KOPT-K1 (cell line): ENCODE measurements at regions not wholly inside any gene's neighbourhood (a gene's known extent, or its start where the extent isn't known, plus 50 kb on each side); places are given as distances from the start of the nearest gene placed in this dataset.
"Not testable (repeated sequence)": the region's sequence is repeated elsewhere in the genome, so short reads cannot be mapped to it uniquely, and the experiment has no call there.

Source experiments
- H3K27ac ChIP-seq: fragments of 200-600 bp; sonication (generic); 2 replicates; pipeline ENCODE4 v1.5.1; 2016; ENCODE audit warnings: antibody characterized with exemption, mild to moderate bottlenecking, low read depth, low read length; ENCODE audit not compliant: poor library complexity, severe bottlenecking
- H3K36me3 ChIP-seq: fragments of 200-600 bp; sonication (generic); 2 replicates; pipeline ENCODE4 v1.5.1; 2017; ENCODE audit warnings: antibody characterized with exemption, mild to moderate bottlenecking, low read length, moderate library complexity; ENCODE audit not compliant: insufficient read depth
- H3K9me3 ChIP-seq: fragments of 200-600 bp; sonication (generic); 2 replicates; pipeline ENCODE4 v1.5.1; 2017; ENCODE audit warnings: antibody characterized with exemption, low read length, mild to moderate bottlenecking; ENCODE audit not compliant: insufficient read depth, poor library complexity, severe bottlenecking

DNA sequence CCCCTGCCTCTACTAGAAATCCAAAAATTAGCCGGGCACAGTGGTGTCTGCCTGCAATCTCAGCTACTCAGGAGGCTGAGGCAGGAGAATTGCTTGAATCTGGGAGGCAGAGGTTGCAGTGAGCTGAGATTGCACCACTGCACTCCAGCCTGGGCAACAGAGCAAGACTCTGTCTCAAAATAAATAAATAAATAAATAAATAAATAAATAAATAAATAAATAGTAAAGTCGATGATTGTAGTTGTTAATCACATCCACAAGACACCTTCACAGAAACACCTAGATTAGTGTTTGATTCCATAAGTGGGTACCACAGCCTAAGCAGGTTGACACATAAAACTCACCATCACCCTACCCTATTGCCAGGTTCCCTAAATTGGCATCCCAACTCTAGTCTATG is 1199.0 kb downstream of the TYW1 start:
- H3K36me3 ChIP-seq, H3K27ac ChIP-seq, H3K9me3 ChIP-seq: not testable (repeated sequence)

DNA sequence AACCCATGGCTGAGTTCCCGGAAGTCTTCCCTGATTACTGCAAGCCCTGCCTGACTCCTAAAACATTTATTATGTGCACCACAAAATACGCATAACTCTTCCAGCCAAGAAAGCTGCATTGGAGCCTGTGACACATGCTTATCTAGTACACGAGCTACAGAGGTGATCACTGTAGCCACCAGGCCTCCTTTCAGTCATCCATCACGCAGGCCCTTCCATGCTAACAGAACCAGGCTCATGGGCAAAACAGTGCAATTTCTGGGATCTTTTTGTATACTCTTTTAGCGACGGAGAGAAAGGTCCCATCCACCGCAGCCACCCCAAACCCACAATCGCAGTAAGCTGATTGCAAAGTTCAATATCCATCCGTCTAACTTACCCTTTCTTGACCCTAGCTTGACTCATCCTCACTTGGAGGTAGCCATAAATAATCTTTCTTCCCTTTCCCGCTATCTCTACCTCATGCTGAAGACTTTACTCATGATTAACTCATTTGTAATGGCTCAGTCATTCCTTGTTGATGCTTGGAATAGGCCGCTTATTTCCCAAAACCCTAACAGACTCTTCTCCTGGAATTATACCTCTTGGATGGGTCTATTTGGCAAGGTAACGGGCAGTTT is 1203.5 kb downstream of the TYW1 start:
- Histone ChIP-seq H3K27ac (no peak overlapping the region), H3K9me3 (no peaks in the 10 kb centered on the region), H3K36me3 (no peaks in the 10 kb centered on the region)

DNA sequence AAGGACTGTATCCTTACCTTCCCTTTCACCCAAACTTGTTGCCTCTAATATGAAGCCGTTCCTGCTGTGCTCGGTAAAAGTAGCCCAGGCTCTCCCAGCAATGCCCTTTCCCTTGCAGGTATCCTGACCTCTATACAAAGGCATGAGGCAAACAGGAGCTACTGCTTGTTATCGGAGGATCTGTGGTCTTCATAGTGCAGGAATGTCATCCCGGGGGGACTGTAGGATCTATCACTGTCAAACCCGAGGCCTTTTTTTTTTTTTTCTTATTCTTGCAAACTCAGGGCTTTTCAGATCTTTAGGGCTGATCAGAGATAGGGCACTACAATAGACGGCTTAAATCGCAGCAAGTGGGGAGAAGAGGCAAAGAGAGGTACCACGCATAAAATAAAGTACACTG is 1206.6 kb downstream of the TYW1 start:
- Histone ChIP-seq H3K36me3 (no peaks in the 10 kb centered on the region), H3K9me3 (peaks cover 26% of the 10 kb centered on the region), H3K27ac (no peak overlapping the region)

DNA sequence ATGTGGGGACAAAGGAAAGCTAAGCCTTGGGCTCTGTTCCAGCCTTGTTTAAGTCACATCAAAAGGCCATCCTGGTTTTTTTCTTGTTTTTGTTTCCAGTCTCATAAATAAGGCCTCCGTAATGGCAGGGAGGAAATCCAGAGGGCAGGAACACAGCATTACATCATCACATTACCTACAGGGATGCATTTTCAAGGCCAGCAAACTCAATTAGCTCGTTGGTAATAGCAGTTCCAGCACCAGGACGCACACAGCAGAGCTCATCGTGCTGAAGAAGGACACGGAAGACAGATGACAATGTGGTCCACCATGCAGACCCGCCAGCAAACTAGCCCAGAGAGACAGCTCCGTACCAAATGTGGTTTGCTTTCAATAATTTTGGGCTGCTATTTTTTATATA is 1209.2 kb downstream of the TYW1 start:
- Histone ChIP-seq H3K36me3 (no peaks in the 10 kb centered on the region), H3K9me3 (peaks cover 26% of the 10 kb centered on the region), H3K27ac (no peak overlapping the region)

DNA sequence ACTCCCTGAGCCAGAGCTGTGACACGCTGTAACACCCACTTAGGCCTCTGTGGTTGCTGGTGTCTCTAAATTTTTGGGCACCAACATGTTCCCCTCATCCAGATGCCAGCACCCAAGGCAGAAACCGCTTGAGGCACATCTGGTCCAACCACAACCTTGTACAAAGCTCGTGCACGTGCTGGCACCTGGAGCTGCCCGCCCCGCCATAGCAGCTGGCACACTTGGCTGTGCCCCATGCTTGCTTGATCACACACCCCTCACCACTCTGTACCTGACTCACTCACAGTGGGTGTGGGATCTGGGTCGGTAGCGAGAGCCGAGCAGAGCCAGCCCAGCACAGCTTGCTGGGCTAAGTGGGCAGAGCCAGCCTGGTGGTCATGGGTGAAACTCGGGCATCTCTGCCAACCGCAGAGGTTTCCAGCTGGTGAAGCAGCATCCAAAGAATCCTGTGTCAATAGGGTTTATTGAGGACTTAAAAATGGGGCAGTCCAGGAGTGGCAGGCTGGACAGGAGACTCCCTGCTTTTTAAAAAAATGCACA is 1210.4 kb downstream of the TYW1 start:
- Histone ChIP-seq H3K9me3 (peaks cover 26% of the 10 kb centered on the region), H3K27ac (no peak overlapping the region), H3K36me3 (no peaks in the 10 kb centered on the region)

DNA sequence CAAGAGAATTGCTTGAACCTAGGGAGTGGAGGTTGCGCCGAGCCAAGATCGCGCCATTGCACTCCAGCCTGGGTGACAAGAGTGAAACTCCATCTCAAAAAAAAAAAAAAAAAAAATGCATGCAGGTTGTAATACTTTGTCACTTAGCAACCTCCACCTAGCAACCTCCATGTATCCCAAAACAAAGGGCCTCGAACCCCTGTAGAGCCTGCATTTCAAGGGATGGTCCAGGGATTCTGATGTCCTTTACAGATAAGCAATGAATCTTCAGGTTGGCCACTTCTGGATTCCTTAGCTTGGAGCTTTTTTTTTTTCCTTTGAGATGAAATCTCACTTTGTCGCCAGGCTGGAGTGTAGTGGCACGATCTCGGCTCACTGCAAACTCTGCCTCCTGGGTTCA is 1211.0 kb downstream of the TYW1 start:
- Histone ChIP-seq H3K36me3 (no peaks in the 10 kb centered on the region), H3K27ac (no peak overlapping the region), H3K9me3 (peaks cover 26% of the 10 kb centered on the region)

DNA sequence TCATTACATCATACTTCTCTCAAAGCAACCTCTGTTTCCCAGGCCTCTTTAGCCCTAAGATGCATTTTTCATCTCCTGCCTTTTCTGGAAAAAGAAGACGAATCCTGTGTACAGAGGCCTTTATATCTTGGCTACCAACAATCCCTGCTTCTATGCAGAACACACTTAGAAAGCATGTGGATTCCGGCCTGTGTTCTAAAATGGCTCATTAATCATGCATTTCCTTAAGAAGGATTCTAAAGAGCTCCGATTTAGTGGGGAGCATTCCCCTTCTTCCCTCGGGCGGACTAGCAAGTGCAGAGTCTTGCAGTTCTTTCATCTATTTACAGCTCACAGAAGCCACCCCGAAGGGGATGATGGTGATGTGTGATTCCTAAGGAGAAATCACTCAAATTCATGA is 1212.9 kb downstream of the TYW1 start:
- H3K9me3 ChIP-seq, result peaks cover 26% of the 10 kb centered on the region
- H3K36me3 ChIP-seq, result no peaks in the 10 kb centered on the region
- no peak overlapping the region for H3K27ac ChIP-seq

DNA sequence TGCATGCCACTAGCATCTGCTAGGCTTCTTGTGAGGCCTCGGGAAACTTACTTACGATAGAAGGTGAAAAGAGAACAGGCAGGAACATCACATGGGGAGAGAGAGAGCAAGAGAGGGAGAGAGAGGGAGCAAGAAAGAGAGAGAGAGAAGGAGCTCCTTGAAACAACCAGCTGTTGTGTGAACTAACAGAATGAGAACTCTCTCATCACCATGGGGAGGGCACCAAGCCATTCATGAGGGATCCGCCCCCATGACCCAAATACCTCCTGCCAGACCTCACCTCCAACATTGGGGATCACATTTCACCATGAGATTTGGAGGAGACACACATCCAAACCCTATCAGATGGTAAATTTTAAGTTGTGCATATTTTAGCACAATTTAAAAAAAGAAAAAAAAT is 1217.2 kb downstream of the TYW1 start:
- no peaks in the 10 kb centered on the region for H3K36me3 ChIP-seq
- H3K9me3 ChIP-seq, result no peaks in the 10 kb centered on the region
- H3K27ac ChIP-seq, result no peak overlapping the region

DNA sequence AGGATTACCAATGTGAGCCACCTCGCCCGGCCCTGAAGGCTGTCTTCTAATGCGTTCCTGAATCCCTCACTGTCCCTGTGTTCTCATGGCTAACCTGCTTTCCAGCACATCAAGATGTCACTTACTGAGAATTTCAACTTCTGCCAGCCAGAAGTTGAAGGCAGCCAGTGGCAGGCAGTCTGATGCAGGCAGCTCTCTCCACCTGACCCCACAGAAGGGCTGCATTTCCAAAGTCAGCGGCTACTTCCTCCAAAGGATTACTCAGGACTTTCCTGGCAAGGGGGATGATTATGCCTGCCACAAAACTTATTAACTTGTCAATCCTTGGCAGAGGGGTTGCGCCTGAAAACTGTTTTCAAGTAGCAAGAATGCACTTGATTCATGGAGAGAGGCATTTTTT is 1219.4 kb downstream of the TYW1 start:
- Histone ChIP-seq H3K36me3 (no peaks in the 10 kb centered on the region), H3K27ac (no peak overlapping the region)

DNA sequence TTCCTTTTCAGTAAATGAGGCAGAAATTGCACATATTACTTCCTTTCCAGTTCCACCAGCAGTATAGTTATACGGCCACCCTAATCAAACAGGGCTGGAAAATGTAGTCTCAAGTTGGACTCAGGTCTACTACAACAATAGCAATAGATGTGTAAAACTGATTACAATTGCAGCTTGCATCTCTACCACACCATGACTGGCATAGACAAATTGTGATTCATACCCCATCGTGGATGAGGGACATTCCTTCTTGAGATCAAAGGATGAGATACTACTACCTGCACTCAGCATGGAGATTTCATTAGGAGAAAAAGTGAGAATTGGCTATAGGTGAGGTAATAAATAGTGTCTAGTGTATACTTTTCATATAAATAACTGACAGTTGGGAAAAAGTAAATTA is 1220.8 kb downstream of the TYW1 start:
- Histone ChIP-seq H3K27ac (no peak overlapping the region), H3K9me3 (no peaks in the 10 kb centered on the region), H3K36me3 (no peaks in the 10 kb centered on the region)

More for the DNA sequence above, 1219.4 kb downstream of the TYW1 start:
- H3K9me3 ChIP-seq, result no peaks in the 10 kb centered on the region

DNA sequence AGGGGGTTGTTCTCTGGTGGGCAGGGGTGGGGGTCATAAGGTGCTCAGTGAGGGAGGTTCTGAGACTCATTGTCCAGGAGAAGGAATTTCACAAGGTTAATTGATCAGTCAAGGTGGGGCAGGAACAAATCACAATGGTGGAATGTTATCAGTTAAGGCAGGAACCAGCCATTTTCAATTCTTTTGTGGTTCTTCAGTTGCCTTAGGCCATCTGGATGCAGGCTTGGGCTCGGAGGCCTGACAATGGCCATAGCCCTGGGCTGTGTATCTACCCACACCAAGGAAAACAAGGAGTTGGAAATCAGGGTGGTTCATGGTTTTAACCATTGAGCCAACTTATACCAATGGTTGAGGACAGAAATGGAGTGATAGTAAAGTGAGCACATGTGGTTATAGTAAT is 1221.8 kb downstream of the TYW1 start:
- Histone ChIP-seq H3K27ac (no peak overlapping the region), H3K9me3 (no peaks in the 10 kb centered on the region), H3K36me3 (no peaks in the 10 kb centered on the region)

DNA sequence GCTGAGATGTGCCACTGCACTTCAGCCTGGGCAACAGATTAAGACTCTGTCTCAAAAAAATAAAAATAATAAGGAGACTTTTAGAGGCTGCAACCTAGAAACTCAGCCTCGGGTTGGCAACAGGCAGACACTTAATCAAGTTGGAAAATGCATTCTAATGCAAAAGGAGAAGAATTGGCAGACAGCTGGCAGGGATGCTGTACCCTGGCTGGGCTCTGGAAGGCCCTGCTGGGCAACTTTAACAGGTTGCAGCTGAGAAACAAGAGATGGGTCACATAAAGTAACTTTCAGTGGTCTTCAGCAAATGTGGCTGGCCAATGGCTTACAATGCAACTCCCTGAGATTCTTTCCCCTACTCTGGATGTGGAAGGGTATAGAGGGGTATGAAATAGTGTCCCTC is 1225.7 kb downstream of the TYW1 start:
- no peaks in the 10 kb centered on the region for H3K9me3 ChIP-seq
- H3K36me3 ChIP-seq, result no peaks in the 10 kb centered on the region
- no peak overlapping the region for H3K27ac ChIP-seq

DNA sequence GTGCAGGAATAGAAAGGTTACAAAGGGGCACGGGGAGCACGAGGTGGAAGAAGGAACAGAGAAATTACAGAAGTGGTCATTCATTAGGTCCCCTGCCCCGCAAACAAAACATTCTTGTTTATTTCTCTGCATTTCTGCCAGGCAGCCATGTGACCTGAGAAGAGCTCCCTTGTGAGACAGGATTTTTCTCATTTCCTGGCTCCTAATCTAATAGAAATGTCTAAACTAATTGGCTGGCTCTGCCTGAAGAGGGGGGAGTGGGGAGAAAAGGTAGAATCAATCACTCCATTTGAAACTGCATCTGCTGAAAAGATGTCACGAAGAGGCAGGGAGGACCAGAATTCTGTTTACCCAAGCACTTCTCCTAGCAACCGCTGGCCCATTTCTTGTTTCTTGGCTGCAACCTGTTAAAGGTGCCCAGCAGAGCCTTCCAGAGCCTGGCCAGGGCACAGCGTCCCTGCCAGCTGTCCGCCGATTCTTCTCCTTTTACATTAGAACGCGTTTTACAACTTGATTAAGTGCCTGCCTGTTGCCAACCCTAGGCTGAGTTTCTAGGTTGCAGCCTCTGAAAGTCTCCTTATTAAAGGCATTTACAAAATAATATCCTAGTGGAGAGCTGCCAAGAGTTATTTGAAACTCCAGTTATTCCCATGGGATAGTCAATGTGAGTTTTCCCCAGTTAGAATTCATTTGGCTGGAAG is 1227.6 kb downstream of the TYW1 start:
- Histone ChIP-seq H3K9me3 (no peaks in the 10 kb centered on the region), H3K27ac (no peak overlapping the region), H3K36me3 (no peaks in the 10 kb centered on the region)

DNA sequence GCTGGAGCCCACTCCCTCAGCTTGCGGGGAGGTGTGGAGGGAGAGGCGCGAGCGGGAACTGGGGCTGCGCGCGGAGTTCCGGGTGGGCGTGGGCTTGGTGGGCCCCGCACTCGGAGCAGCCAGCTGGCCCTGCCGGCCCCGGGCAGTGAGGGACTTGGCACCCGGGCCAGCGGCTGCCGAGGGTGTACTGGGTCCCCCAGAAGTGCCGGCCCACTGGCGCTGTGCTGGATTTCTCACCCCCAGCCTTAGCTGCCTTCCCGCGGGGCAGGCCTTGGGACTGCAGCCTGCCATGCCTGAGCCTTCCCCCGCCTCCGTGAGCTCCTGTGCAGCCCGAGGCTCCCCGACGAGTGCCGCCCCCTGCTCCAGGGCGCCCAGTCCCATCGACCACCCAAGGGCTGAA is 1234.4 kb downstream of the TYW1 start:
- not testable (repeated sequence) for H3K9me3 ChIP-seq, H3K27ac ChIP-seq, H3K36me3 ChIP-seq

DNA sequence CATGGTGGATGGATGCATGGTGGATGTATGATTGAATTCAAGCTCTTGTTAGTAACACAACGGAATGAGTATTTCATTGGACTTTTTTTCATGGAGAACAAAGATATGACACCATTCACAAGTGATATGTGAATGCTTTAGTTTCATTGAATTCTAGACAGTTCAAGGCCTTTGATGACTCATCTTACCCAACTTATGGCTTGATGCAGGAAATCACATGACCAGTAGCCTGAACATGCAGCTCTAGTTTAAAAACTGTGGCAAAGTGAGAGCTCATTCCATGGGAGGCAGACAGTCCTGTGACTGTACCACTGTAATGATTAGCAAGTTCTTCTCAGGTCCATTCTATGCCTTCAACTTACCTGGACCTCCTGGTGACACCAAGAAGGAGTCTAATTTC is 1239.3 kb downstream of the TYW1 start:
- Histone ChIP-seq H3K36me3 (no peaks in the 10 kb centered on the region), H3K9me3 (peaks cover 5% of the 10 kb centered on the region), H3K27ac (no peak overlapping the region)

DNA sequence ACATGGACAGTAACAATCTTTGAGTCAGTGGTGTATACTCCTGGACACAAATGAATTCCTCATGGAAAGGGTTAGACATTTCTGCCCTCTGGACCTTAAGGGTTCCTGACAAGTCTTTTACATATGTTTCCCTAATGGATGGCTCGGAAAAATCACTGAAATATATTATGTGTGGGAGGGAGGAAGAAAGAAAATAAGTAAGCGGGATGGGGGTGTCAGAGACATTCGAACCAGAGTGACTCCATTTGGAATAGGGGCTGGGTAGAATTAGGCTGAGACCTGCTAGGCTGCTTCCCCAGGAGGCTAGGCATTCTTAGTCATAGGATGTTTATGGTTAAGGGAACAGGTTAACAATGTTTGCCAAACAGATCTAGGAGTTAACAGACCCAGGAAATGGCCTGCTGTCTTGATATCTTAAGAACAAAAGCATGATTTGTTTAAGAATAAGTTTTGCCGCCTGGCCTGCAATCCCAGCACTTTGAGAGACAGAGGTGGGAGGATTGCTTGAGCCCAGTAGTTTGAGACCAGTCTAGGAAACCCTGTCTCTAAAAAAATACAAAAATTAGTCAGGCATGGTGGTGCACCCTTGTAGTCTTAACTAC is 1241.7 kb downstream of the TYW1 start:
- peaks cover 10% of the 10 kb centered on the region for H3K9me3 ChIP-seq
- no peak overlapping the region for H3K27ac ChIP-seq
- no peaks in the 10 kb centered on the region for H3K36me3 ChIP-seq
